NK-92 treated with Interleukin-12 subunit alpha and Interleukin-12 subunit beta, amount 100 ng/mL, for 24 hours (cell line): ENCODE measurements at regions not wholly inside any gene's neighbourhood (a gene's known extent, or its start where the extent isn't known, plus 50 kb on each side); places are given as distances from the start of the nearest gene placed in this dataset.

Experiments
- DNase-seq: peaks from one replicate; lab custom pipeline; 2025; lab: John Stamatoyannopoulos, UW

DNA sequence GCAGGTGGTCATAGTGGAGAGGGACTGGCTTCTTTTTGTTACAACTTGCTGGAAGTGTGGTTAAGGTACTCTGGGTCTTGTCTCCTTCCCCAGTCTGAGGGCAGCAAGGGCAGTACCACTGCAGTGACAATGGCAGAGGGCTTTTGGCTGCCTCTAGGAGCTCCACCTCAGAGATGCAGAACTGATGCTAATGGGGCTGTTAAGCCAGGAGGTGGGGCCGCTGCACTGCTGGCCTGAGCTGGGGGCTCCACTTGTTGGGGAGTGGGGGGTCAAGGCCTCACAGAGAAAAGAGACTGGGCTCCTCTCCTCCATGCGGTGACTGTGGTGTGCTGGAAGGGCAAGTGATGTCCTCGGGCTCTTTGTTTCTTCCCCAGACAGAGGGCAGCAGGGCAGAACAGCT, 135.7 kb downstream of the DSEL start:
- no peak for DNase-seq

DNA sequence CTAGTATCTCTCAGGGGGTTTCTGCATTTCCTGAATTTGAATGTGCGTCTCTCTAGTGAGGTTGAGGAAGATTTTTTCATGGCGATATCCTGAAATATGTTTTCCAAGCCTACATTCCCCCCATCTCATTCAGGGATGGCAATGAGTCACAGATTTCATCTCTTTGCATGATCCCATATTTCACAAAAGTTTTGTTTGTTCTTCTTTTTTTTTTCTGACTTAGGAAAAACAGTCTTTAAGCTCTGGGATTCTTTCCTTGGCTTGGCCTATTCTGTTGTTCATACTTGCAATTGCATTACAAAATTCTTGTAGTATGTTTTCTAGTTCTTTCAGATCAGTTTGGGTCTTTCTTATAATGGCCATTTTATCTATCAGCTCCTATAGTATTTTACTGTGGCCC, 136.5 kb downstream of the DSEL start:
- no peak for DNase-seq

DNA sequence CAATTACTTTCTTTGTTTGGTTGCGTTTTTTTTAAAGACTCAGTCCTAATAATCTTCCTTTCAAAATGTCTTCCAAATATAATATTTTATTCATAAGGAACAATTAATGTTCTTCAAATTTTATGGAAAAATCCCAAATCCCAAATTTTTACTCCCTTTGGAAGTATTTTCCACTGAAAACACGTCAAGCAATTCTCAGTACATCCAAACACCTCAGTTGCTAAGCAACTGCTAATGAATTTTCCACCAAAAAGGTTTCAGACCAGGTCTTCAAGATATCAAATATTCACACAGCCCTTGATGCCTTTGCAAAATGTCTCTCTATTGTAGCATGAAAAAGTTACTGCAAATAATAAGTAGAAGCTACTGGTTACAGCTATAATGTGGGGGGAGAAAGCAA, 140.1 kb downstream of the DSEL start:
- no peak for DNase-seq

DNA sequence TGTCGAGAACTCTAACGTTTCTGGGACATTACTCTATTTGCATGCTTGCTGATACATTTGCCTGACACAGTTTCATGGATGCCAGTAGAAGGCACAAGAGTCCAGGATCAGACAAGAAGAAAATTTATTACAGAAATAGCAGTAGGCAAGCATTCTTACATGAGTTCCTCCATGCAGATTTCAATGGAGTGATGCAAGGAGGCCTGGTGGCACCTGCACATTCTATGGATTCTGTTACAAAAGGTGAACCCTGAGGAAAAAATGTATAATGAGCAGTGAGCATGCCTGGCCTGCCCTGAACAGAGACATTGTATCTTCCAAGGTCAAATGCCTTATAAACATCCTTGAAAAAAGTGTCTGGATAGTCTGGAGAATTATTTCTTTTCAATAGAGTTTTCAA, 142.9 kb downstream of the DSEL start:
- no peak for DNase-seq

DNA sequence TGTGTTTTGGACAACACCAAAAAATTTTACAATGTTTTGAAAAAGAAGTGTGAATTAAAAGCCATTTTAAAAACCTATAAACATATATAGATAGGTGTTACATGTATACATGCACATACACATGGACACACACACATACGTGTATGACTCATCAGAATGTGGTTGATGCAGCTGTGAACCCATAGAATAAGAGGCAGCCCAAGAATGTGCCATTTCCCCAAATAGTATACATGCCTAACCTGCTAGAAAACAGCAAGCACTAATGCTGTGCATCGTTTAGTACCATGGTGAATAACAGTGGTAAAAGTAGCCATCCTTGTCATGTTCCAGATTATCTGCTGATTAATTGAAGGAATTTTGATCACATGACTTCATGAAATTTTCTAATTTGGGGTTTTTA, 149.0 kb downstream of the DSEL start:
- no peak for DNase-seq

DNA sequence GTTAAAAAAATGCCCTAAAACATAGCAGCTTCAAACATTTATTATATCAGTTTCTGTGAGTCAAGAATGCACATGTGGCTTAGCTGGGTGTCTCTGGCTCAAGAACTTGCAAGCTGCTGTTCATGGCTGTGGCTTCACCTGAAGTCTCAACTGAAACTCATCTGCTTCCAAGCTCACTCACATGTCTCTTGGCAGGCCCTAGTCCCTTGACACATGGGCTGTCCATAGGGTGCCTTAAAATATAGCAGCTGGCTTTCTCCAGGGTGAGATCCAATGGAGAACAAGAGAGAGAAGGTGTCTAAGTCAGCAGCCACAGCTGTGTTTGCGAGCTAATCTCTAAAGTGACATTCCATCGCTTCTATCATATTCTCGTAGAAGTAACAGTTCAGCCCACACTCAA, 152.8 kb downstream of the DSEL start:
- no peak for DNase-seq

DNA sequence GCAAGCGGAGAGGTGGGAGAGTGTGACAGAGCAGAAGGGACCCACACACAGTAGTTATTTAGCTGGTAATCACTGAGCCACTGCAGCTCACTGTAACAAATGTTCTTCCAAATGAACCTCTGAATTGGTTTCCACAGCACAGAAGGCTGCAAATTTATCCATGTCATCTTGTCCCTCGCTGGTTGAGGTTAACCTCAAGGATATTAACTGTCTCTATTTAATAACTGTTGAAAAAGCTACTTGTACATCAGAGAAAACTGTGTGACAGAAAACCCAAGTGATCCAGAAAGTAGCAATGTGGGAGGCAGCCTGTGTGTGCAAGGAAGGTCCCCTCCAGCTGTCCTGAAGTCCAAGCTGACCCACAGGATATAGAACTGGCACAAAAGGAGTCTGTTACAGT, 153.6 kb downstream of the DSEL start:
- DNase-seq = no peak

DNA sequence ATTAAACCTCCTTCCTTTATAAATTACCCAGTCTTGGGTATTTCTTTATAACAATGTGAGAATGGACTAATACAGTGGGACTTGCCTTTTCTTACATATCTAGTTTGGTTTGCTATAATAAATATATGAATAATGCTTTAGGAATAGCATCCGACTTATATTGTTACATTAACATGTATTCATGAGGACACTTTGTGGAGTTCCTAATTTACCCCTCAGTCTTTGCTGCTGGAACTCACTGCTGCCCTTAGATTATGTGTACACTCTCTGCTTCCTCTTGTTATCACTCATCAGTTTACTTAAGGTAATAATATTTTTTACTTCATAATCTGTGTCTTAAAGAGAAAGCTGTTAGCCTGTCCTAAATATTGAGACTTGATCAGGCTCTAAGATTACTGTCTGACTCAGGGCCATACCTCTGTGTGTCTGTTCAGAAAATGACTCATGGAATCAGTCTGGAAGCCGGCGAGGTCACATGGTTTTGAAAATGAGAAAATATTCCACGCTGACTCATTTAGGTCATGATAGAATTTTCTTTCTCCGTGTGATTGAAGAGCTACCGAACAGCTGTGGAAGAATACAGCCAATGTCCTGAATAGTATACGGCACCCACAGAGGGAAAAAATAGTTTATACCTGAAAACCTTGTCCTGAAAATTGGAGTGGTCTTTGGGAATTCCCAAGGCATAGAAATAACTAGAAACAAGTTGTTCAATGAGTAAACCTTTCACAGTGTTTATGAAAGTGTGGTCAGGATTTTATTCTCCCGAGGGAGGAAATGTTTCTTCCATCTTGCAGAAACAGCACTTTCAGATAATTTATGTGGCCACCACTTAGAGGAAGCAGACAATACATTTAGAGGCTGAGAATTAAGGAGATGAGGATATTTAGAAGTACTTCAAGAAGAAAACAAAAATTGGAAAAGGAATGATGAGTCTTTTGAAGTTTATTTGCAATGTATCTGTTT, 156.4 kb downstream of the DSEL start:
- no peak for DNase-seq

DNA sequence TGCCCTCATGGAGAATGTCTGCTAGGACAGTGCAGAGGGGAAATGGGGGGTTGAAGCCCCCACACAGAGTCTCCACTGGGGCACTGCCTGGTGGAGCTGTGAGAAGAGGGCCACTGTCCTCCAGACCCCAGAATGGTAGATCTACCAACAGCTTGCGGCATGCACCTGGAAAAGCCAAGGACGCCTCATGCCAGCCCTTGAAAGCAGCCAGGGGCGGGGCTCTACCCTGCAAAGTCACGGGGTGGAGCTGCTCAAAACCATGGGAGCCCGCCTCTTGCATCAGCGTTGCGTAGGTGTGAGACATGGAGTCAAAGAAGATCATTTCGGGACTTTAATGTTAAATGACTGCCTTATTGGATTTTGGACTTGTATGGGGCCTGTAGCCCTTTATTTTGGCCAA, 157.6 kb downstream of the DSEL start:
- no peak for DNase-seq

DNA sequence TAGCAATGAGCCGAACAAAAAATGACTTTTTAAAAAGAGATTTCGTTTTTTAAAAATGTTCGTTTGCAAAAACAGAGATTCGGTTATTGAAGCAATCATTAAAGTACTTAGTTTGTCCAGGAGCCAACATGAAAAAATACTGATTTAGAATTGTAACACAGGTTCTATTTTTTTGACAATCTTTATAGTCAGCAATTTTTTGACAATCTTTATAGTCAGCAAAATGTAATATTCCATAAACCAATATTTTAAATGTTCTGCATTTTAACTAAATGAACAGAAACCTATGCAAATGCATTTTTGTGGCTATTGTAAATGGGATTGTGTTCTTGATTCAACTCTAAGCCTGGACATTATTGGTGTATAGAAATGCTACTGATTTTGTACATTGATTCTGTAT, 161.8 kb downstream of the DSEL start:
- DNase-seq = no peak

DNA sequence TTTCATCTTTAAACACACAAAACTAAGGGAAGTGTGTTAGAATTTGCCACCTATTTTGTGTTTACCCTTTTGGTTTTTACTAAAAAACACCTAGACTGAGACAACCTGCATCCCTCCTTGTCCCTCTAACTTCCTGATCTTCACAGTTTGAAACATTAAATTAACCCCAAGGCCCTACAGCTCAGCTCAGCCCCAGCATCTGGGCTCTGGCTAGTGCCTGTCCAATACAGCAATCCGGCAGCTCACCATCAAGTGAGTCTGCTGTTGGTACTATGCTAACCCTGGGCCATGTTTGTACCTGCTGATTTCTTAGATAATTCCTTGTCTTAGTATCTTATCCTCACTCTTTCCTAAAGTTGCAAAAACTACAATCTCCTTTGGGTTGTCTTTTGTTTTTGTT, 162.4 kb downstream of the DSEL start:
- no peak for DNase-seq

DNA sequence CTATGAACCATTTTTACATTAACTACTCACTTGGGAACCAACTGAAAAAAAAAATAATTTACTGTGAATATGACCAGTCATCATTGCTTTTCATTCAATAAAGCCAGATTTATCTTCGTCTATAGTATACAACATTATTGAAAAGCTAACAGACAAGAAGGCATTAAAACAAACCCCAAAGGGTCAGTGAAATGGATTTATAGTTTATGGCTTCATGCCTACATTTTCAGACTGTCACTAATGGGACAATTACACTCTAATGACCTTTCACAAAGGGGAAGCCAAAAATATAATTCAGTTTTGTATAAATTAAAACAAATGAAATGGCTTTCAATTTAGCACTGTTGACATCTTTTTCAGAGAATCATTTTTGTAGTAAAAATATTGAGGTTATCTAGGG, 169.1 kb downstream of the DSEL start:
- no peak for DNase-seq

DNA sequence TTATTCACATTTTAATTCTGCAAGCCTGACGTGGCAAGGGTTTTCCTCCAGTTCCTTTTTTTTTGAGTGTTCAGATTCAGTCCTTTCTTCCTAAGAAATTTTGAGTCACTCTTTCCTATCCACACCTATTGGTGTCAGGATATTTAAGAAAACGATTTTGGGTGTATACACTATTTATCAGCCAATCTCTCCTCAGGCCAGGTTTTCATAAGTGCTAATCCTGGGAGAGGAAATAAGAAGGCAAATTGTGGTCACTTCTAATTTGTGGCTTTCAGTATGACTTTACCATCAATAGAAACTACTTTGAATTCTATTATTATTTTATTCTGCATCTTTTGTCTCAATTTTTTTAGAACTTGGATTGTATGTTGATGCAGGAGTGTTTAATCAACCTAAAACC, 174.4 kb downstream of the DSEL start:
- DNase-seq = no peak

DNA sequence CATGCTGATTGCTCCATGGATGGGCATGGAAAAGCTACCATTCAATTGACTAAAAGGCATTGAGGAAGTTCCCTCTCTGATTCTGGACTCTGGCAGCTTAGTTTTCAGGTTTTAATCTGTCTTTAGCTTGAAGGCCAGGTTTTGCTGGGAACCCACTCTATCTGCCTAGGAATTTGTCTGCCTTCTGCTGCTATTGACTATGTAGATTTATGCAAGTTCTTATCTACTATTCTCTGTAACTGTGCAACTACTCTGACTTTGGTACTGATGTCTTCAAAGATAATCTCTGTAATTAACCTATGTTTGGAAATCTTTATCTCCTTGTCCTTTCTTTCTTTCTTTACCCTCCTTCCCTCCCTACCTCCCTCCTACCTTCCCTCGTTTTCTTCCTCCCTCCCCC, 178.8 kb downstream of the DSEL start:
- DNase-seq = no peak

DNA sequence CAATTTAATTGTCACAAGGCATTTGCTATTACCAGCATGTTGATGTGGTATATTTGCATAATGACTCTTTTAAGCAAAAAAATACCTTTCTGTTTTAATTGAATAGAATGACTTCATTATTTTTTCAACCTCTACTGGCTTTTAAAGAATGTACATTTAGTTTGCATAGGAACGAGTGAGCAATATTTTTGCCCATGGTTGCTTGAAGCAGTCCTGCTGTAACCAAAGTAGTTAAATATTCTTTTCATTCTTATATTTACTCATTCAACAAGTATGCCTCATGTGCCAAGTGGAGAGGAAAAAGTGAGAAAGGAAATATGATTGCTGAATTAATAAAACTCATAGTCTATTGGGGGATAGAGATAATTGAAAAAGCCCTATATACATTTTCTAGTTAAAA, 184.7 kb downstream of the DSEL start:
- no peak for DNase-seq

DNA sequence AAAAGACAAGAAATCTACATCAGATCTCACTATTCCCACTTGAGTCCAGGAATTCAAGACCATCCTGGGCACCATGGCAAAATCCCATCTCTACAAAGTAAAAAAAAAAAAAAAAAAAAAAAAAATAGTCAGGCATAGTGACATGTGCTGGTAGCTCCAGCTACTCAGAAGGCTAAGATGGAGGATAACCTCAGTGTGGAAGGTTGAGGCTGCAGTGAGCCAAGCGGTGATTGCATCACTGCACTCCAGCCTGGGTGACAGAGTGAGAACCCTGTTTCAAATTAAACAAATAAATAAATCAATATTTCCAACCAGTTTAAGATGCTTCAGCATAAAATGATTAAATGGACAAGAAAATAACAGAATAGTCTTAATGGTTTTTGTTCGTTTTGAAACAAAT, 197.4 kb downstream of the DSEL start:
- DNase-seq = no peak

DNA sequence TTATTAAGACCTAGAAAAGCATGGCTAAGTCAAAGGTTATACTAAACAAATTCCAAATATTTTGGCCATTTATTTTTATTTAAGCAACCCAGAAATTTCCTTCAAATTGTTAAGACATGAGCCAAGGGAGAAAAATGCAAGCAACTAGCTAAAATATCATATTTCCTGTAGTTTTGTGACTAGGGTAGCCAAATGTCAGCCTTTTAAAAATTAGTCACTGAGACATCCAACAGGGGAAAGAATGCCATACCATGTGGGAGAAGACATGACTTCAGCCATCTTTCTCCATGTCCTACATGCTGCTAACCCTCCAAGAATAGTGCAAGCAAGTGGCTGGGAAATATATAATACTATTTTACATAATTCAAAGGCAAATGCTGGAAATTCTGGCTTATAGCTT, 197.9 kb downstream of the DSEL start:
- no peak for DNase-seq

DNA sequence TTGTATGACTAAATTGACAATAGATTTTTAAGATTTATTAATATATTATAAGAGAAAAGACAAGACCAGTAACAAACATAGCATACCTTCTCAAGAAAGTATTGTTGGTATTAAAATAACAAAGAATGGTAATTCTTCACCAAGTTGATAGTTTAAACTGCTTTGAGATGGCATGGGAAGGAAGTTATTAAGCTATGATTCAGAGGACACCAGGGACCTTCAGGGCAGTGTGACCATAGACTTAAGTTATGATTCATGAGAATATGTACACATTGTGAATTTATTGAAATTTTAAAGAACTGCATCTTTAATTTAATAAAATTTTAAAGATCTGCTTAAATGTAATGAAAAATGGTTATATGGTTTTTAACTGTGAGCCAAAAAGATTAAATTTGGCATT, 205.7 kb downstream of the DSEL start:
- DNase-seq = no peak

DNA sequence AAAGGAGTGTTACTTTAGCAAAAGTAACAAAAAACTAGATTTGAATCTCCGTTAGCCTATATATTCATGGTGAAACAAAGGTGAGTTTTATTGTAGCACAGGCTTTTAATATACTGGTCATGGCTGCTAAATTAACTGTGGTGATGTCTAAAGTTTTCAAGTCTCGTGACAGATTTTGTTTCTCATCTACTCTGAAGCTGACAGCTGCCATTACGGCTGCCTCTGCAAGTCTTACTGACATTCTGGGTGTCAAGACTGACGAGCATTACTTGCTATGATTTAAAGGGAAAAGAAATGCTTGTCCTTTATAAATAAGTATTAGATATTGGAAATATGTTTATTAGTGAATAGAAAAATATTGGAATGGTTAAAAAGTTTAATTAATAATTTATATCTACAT, 207.7 kb downstream of the DSEL start:
- DNase-seq = no peak

DNA sequence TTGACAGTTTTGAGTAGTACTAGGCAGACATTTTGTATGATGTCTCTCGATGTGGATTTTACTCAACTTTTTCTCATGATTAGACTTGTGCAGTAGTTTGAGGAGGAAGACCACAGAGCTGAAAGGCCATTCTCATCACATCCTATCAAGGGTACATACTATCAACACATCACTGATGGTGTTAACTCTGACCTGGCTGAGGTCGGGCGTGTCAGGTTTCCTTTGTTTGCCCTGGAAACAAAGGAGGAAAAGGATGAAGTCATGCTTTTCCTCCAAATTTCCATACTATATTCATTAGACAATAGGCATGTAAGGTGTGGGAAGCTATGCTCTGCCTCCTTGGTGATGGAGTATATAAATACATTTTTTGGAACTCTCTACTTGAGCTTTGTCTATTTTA, 211.1 kb downstream of the DSEL start:
- no peak for DNase-seq

DNA sequence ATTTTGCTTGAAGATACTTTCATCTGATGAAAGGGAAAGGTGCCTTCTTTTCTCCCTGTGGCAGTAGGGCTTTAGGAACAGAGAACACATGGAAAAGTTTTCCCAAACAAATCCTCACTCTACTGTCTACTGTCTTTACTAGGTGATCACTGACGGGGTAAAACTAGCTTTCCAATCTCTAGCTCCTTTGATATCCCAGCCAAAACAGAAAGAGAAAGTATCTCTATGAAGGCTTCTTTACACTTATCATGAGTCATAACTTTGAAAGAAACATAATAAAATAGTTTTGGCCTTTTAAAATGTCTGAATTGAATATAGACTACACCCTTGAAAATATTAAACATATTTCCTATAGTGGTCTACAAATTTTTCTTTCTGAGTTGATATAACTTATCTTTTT, 214.5 kb downstream of the DSEL start:
- DNase-seq = no peak

DNA sequence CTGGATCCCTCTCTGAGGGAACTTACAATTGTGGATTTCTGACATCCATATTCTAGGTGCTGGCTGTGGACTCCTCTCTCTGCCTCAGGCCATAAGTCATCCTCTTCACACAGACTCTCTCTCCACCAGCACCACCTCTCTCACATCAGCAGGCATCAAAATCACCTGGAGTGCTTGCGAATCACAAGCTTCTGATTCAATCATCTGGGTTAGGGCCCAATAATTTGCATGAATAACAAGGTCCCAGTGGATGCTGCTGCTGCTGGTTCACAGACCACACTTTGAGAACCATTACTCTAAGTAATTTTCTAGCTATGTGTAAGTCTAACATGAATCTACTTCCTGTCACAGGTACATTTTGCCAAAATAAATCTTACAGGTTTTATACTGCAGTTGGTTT, 214.9 kb downstream of the DSEL start:
- no peak for DNase-seq

DNA sequence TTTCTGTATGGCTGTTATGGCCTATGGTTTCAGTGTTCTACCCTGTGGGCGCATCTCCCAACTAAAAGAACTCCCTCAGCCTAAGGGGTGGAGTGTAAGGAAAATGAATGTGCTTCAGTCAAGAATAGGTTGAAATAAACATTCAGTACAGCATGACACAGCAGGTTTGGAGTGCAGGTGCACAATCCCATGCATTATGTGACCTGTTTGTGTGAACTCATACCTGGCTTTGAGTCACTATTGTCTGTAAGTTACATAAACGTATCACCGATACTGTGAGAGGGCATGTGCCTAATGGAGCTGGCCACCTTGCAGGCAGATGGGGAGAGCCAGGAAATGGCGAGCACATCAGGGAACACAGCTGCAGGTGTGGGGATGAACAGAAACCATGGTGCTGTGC, 216.0 kb downstream of the DSEL start:
- DNase-seq = no peak

DNA sequence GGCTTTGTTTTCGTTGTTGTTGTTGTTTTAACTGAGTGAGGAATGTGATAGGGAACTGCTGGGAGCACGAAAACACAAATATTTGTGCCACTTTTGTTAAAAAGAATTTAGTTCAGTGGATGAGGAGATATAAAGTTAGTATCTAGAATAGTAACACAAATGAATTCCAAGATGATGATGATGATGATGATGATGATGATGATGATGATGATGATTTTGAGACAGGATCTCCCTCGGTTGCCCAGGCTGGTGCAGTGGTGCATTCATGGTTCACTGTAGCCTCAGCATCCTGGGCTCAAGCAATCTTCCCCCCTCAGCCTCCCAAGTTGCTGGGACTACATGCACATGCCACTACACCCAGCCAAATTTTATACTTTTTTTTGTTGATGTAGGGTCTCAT, 223.7 kb downstream of the DSEL start:
- no peak for DNase-seq
